DND-41 (cell line): ENCODE measurements at regions not wholly inside any gene's neighbourhood (a gene's known extent, or its start where the extent isn't known, plus 50 kb on each side); places are given as distances from the start of the nearest gene placed in this dataset.

Experiments
- CTCF ChIP-seq: IDR thresholded peaks from 2 replicates; pipeline ENCODE4 v1.5.1; 2012; ENCODE audit warnings: borderline replicate concordance, low read length, moderate library complexity, mild to moderate bottlenecking; ENCODE audit not compliant: poor library complexity, severe bottlenecking; ENCODE audit errors: extremely low read depth
- EZH2 ChIP-seq: IDR thresholded peaks from 3 replicates; pipeline ENCODE4 v1.6.1; 2012; ENCODE audit warnings: borderline replicate concordance, low read depth, mild to moderate bottlenecking, moderate library complexity, low read length, inconsistent platforms; ENCODE audit not compliant: severe bottlenecking

GRCh38 chr9:530681-531080 is 310.8 kb upstream of the DMRT1 start:
- TF ChIP-seq CTCF, result no peak
- TF ChIP-seq EZH2, result no peak
